ENCODE measurements at regions not wholly inside any gene's neighbourhood (a gene's known extent, or its start where the extent isn't known, plus 50 kb on each side); places are given as distances from the start of the nearest gene placed in this dataset.
A peak's percentile ranks its signal among the peaks of the same experiment; 100 is the strongest.

GRCh38 chr10:88066319-88066718, 202.9 kb downstream of the PTEN start:
- Histone ChIP-seq H3K4me3 (ENCODE audit: low read depth, low read length) (no peak overlapping the region), H3K36me3 (ENCODE audit: control insufficient read depth, insufficient read depth, low read length) (no peaks in the 10 kb centered on the region), H3K27me3 (ENCODE audit: control insufficient read depth, insufficient read depth, low read length) (no peaks in the 10 kb centered on the region)
- TF ChIP-seq, protein P1, sequence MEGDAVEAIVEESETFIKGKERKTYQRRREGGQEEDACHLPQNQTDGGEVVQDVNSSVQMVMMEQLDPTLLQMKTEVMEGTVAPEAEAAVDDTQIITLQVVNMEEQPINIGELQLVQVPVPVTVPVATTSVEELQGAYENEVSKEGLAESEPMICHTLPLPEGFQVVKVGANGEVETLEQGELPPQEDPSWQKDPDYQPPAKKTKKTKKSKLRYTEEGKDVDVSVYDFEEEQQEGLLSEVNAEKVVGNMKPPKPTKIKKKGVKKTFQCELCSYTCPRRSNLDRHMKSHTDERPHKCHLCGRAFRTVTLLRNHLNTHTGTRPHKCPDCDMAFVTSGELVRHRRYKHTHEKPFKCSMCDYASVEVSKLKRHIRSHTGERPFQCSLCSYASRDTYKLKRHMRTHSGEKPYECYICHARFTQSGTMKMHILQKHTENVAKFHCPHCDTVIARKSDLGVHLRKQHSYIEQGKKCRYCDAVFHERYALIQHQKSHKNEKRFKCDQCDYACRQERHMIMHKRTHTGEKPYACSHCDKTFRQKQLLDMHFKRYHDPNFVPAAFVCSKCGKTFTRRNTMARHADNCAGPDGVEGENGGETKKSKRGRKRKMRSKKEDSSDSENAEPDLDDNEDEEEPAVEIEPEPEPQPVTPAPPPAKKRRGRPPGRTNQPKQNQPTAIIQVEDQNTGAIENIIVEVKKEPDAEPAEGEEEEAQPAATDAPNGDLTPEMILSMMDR (IDR thresholded peaks at IDR 0.05; ENCODE audit: insufficient read depth, low read length, severe bottlenecking), result no peak
- no peak for DNase-seq (ENCODE audit: low read depth)
- no peak for FAIRE-seq

- FAIRE-seq, result no peak
- no peaks in the 10 kb centered on the region for H3K27me3 ChIP-seq (ENCODE audit: control insufficient read depth, insufficient read depth, low read length)
- no peaks in the 10 kb centered on the region for H3K36me3 ChIP-seq (ENCODE audit: control insufficient read depth, insufficient read depth, low read length)
- TF ChIP-seq, protein P1 (IDR thresholded peaks at IDR 0.05; ENCODE audit: insufficient read depth, low read length, severe bottlenecking), result no peak
- DNase-seq (ENCODE audit: low read depth), result no peak
- no peak overlapping the region for H3K4me3 ChIP-seq (ENCODE audit: low read depth, low read length)
These were observed 203.5 kb downstream of the PTEN start for GRCh38 chr10:88066876-88067275.

- H3K27me3 ChIP-seq (ENCODE audit: control insufficient read depth, insufficient read depth, low read length), result no peaks in the 10 kb centered on the region
- TF ChIP-seq, protein P1 (IDR thresholded peaks at IDR 0.05; ENCODE audit: insufficient read depth, low read length, severe bottlenecking), result no peak
- FAIRE-seq, result no peak
- no peak for DNase-seq (ENCODE audit: low read depth)
- no peaks in the 10 kb centered on the region for H3K36me3 ChIP-seq (ENCODE audit: control insufficient read depth, insufficient read depth, low read length)
- H3K4me3 ChIP-seq (ENCODE audit: low read depth, low read length), result no peak overlapping the region
These were observed 204.3 kb downstream of the PTEN start for GRCh38 chr10:88067737-88068136.

DNA sequence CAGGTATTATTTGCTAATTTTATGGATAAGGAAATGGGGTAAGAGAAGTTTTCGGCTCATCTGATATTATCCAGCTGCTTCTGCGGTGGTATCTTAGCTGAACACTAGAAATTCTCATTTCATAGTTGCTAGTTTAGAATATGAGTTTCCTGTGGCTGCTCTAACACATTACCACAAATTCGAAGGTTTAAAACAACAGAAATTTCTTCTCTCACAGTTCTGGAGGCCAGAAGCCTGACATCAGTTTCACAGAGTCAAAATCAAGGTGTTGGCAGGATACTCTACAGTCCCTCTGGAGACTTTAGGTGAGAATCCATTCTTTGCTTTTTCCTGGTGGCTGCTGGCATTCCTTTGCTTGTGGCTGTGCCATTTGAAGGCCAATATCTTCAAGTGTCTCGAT, 205.9 kb downstream of the PTEN start:
- DNase-seq (ENCODE audit: low read depth) (no peak), FAIRE-seq (no peak)
- Histone ChIP-seq H3K27me3 (ENCODE audit: control insufficient read depth, insufficient read depth, low read length) (no peaks in the 10 kb centered on the region), H3K36me3 (ENCODE audit: control insufficient read depth, insufficient read depth, low read length) (no peaks in the 10 kb centered on the region), H3K4me3 (ENCODE audit: low read depth, low read length) (no peak overlapping the region)
- TF ChIP-seq, protein P1 (IDR thresholded peaks at IDR 0.05; ENCODE audit: insufficient read depth, low read length, severe bottlenecking), result no peak

GRCh38 chr10:88070080-88070880, 206.9 kb downstream of the PTEN start:
- Histone ChIP-seq H3K36me3 (ENCODE audit: control insufficient read depth, insufficient read depth, low read length) (no peaks in the 10 kb centered on the region), H3K4me3 (ENCODE audit: low read depth, low read length) (no peak overlapping the region), H3K27me3 (ENCODE audit: control insufficient read depth, insufficient read depth, low read length) (no peaks in the 10 kb centered on the region)
- TF ChIP-seq, protein P1 (IDR thresholded peaks at IDR 0.05; ENCODE audit: insufficient read depth, low read length, severe bottlenecking), result no peak
- DNase-seq (ENCODE audit: low read depth), result peak; percentile 74
- no peak for FAIRE-seq

- H3K36me3 ChIP-seq (ENCODE audit: control insufficient read depth, insufficient read depth, low read length), result no peaks in the 10 kb centered on the region
- FAIRE-seq, result no peak
- DNase-seq (ENCODE audit: low read depth), result no peak
- TF ChIP-seq, protein P1 (IDR thresholded peaks at IDR 0.05; ENCODE audit: insufficient read depth, low read length, severe bottlenecking), result no peak
- no peak overlapping the region for H3K4me3 ChIP-seq (ENCODE audit: low read depth, low read length)
- H3K27me3 ChIP-seq (ENCODE audit: control insufficient read depth, insufficient read depth, low read length), result no peaks in the 10 kb centered on the region
These were observed 208.5 kb downstream of the PTEN start for GRCh38 chr10:88071879-88072278.
